K562 (cell line): ENCODE measurements at regions not wholly inside any gene's neighbourhood (a gene's known extent, or its start where the extent isn't known, plus 50 kb on each side); places are given as distances from the start of the nearest gene placed in this dataset.

ENCODE experiments used
- GABPA ChIP-seq: fragments of 200-800 bp; sonication (Bioruptor generic); conservative IDR thresholded peaks from 2 replicates; pipeline ENCODE4 v1.6.1; 2016; ENCODE audit warnings: low read depth, missing genetic modification characterization, missing compliant biosample characterization
- GATAD2B ChIP-seq: fragments of 450-650 bp; IDR thresholded peaks from 2 replicates; pipeline ENCODE4 v1.6.1; 2017; ENCODE audit warnings: mild to moderate bottlenecking, borderline replicate concordance
- KAT7 ChIP-seq: sonication (generic); formaldehyde crosslinking; IDR thresholded peaks from 2 replicates; pipeline ENCODE4 v1.8.0; 2022; ENCODE audit warnings: missing genetic modification reagents, mild to moderate bottlenecking, borderline replicate concordance
- KLF10 ChIP-seq: fragments of 250-450 bp; sonication (Bioruptor Pico); IDR thresholded peaks from 2 replicates; pipeline ENCODE4 v1.6.1; 2021; ENCODE audit warnings: matching md5 sums
- MYC ChIP-seq, 2 experiments: fragments of 250-450 bp in 1 of 2; sonication (Bioruptor Pico) in 1 of 2; IDR thresholded peaks; 2 replicates each; pipeline versions ENCODE4 v1.5.1 to v1.6.1; 2012 to 2021; ENCODE audit warnings: low read depth in 2 of 2, borderline replicate concordance in 1 of 2, improper control_type of control experiment in 1 of 2, low read length in 1 of 2, mild to moderate bottlenecking in 1 of 2, moderate library complexity in 1 of 2
- POLR2A ChIP-seq: fragments of 450-650 bp; conservative IDR thresholded peaks from 2 replicates; pipeline ENCODE4 v1.6.1; 2016
- ZKSCAN1 ChIP-seq: fragments of 150-350 bp; IDR thresholded peaks from 2 replicates; pipeline ENCODE4 v1.6.1; 2016; ENCODE audit warnings: low read depth, low read length
- TF ChIP-seq, protein P1 (sequence below): sonication (generic); formaldehyde crosslinking; IDR thresholded peaks from 2 replicates; pipeline ENCODE4 v1.8.1; 2023; ENCODE audit warnings: mild to moderate bottlenecking, missing genetic modification reagents, moderate library complexity
- TF ChIP-seq, protein P2 (sequence below): fragments of 450-650 bp; conservative IDR thresholded peaks from 2 replicates; pipeline ENCODE4 v1.6.1; 2016; ENCODE audit warnings: missing genetic modification characterization, low read depth, mild to moderate bottlenecking, missing compliant biosample characterization, moderate library complexity
- TF ChIP-seq, protein P3 (sequence below), 2 experiments: fragments of 450-650 bp; formaldehyde crosslinking in 1 of 2; IDR thresholded peaks; 2 replicates each; pipeline versions ENCODE4 v1.4.0 to v1.6.1; 2014 to 2020; ENCODE audit warnings: mild to moderate bottlenecking in 2 of 2, borderline replicate concordance in 1 of 2, low read depth in 1 of 2

DNA sequence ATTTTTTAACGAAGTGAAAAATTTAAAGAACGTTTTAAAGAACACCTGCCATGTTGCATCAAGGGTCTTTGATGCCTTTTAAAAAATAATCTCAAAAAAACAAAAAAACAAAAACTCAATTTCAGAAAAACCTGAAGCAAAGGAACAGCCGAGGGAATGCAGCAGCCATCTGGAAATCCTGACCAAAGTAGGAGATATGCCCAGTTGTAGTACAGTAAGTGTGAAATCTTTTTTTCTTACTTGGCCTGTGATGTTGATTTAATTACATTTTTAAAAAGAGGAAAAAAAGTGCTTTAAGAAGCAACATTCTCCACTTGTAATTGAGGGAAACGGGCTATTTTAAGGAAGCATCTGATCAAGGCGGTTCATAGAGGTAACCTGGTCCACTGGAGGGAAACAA lies 213.7 kb upstream of the GAP43 start:
- TF ChIP-seq KLF10: no peak
- TF ChIP-seq MYC (IDR thresholded peaks at IDR 0.05; ENCODE audit: low read depth, low read length): no peak
- no peak for TF ChIP-seq MYC (CRISPR knock-in tag; IDR thresholded peaks at IDR 0.05; ENCODE audit: borderline replicate concordance, low read depth)
- TF ChIP-seq, protein P1, sequence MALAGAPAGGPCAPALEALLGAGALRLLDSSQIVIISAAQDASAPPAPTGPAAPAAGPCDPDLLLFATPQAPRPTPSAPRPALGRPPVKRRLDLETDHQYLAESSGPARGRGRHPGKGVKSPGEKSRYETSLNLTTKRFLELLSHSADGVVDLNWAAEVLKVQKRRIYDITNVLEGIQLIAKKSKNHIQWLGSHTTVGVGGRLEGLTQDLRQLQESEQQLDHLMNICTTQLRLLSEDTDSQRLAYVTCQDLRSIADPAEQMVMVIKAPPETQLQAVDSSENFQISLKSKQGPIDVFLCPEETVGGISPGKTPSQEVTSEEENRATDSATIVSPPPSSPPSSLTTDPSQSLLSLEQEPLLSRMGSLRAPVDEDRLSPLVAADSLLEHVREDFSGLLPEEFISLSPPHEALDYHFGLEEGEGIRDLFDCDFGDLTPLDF: no peak
- no peak for TF ChIP-seq GATAD2B
- TF ChIP-seq, protein P2, sequence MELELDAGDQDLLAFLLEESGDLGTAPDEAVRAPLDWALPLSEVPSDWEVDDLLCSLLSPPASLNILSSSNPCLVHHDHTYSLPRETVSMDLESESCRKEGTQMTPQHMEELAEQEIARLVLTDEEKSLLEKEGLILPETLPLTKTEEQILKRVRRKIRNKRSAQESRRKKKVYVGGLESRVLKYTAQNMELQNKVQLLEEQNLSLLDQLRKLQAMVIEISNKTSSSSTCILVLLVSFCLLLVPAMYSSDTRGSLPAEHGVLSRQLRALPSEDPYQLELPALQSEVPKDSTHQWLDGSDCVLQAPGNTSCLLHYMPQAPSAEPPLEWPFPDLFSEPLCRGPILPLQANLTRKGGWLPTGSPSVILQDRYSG: no peak
- no peak for TF ChIP-seq POLR2A
- TF ChIP-seq ZKSCAN1: no peak
- TF ChIP-seq KAT7 (CRISPR knock-in tag): no peak
- TF ChIP-seq GABPA (tag): no peak
- TF ChIP-seq, protein P3, sequence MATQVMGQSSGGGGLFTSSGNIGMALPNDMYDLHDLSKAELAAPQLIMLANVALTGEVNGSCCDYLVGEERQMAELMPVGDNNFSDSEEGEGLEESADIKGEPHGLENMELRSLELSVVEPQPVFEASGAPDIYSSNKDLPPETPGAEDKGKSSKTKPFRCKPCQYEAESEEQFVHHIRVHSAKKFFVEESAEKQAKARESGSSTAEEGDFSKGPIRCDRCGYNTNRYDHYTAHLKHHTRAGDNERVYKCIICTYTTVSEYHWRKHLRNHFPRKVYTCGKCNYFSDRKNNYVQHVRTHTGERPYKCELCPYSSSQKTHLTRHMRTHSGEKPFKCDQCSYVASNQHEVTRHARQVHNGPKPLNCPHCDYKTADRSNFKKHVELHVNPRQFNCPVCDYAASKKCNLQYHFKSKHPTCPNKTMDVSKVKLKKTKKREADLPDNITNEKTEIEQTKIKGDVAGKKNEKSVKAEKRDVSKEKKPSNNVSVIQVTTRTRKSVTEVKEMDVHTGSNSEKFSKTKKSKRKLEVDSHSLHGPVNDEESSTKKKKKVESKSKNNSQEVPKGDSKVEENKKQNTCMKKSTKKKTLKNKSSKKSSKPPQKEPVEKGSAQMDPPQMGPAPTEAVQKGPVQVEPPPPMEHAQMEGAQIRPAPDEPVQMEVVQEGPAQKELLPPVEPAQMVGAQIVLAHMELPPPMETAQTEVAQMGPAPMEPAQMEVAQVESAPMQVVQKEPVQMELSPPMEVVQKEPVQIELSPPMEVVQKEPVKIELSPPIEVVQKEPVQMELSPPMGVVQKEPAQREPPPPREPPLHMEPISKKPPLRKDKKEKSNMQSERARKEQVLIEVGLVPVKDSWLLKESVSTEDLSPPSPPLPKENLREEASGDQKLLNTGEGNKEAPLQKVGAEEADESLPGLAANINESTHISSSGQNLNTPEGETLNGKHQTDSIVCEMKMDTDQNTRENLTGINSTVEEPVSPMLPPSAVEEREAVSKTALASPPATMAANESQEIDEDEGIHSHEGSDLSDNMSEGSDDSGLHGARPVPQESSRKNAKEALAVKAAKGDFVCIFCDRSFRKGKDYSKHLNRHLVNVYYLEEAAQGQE (IDR thresholded peaks at IDR 0.05; ENCODE audit: borderline replicate concordance): no peak
- TF ChIP-seq, protein P3 (CRISPR knock-in tag; IDR thresholded peaks at IDR 0.05; ENCODE audit: low read depth): no peak
